EH (cell line): ENCODE measurements at regions not wholly inside any gene's neighbourhood (a gene's known extent, or its start where the extent isn't known, plus 50 kb on each side); places are given as distances from the start of the nearest gene placed in this dataset.
"Not testable (repeated sequence)": the region's sequence is repeated elsewhere in the genome, so short reads cannot be mapped to it uniquely, and the experiment has no call there.

Experiments used
- DNase-seq: peaks from one replicate; pipeline ENCODE4 v3.0.0-alpha.2; 2015; ENCODE audit warnings: low read depth

DNA sequence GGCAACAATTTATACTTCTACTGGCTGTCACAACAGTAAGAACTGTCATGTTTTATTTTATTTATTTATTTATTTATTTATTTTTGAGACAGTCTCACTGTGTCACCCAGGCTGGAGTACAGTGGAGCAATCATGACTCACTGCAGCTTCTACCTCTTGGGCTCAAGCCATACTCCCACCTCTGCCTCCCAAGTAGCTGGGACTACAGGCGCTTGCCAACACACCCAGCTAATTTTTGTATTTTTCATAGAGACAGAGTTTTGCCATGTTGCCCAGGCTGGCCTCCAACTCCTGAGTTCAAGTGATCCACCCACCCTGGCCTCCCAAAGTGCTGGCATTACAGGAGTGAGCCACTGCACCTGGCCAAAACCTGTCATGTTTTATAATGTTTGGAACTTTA, 255.1 kb upstream of the DUSP10 start:
- peak; percentile 53 for DNase-seq

DNA sequence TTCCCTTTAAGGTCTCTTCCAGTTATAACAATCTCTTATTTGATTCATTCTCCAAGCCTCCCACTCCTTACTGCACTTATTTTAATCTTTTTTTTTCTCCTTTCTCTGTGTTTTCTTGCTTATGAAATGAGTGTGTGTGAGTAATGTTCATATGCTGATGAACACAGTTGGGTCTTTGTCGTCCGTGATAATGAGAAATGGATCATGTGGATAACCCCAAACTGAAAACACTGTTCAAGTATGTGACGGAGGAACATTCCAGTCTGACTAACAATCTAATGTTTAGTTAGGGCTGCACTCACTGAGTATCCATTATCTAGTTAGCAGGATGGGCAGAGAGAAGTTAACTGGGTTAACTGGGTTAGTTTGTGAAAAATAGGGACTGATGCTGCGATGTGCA, 253.1 kb upstream of the DUSP10 start:
- DNase-seq: peak; percentile 79

DNA sequence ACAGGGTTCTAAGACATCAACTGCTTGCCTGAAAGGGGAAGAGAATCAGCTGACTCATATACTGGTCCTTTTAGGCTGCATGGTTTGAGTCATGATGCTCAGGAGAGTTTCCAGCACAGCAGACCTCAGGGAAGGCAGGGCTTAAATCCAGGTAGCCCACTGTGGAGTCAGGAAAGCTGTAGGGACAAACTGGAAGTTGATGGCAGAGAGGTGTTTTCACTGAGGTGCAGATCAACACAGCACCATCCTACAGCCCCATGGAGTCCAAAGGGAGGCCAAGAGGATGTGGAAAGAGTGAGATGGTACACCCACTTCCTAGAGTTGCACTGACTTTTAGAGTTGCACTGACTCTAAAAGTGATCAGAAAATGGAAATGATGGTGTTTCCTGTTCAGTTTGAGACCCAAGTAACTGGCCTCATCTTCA, 252.4 kb upstream of the DUSP10 start:
- peak; percentile 53 for DNase-seq

DNA sequence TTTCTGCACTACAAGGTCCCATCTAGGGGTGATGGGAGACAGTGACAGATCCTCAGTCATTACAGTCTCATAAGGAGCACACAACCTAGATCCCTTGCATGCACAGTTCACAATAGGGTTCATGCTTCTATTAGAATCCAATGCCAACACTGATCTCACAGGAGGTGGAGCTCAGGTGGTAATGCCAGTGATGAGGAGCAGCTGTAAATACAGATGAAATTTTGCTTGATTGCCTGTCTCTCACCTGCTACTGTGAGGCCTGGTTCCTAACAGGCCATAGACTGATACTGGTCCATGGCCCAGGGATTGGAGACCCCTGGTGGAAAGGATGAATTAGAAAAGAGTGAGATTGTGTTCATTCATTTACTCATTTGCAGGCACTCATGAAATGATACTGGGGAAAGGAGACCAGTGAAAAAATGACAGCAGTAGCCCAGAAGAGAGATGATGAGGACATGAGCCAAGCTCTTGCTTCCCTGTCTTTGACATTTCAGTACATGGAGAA, 251.6 kb upstream of the DUSP10 start:
- no peak for DNase-seq

DNA sequence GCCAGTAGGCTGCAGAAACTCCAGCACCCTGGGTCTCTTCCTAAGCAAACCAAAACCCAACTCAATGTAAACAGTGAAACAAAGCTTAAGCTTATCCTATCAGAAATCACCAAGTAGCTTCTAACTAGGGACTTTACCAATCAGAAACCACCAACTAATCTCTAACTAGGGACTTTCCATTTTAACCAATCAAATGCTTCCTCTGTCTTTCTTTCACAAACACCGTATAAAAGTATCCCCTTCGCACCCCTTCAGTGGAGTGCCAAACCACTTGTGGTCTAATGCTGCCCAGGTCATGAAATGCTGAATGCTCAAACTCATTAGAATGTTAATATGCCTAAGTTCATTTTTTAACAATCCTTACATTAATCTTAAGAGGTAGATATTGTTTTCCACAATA, 250.5 kb upstream of the DUSP10 start:
- DNase-seq: no peak

DNA sequence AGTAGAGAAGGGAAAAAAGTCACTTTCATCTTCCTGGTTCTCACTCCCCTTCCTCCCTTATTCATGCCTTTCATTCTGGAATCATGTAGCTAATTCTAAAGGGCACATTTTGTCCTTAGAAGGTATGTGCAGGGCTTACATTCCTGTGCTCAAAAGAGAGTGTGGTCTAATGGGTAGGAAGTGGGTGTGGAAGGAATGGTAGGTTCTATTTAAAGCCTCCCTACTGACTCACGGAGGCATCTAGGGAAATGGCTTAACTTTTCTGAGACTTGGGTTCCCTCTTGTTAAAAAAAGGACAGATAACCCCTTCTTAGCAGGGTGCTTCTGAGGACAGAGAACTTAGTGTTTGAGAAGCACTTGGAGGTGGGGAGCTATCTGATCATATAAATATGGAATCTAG, 249.3 kb upstream of the DUSP10 start:
- DNase-seq: peak; percentile 88

DNA sequence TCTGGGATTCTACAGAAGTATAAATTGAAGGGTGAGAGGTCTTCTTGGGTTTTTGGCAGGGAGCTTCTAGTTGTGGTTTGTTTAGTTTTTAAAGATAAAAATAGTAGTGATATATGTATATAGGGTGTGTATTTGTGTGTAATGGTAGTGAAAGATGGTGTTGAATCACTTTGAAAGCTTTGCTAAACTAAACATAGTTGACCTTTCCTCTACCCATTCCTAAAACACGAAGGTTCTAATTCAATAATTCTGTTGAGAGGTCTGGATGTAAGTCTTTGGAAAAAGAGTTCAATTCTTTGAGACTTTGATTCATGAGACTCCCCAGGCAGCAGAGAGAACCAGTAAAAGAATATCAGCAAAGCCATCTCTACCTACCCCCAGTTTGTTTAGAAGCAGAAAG, 247.9 kb upstream of the DUSP10 start:
- no peak for DNase-seq

DNA sequence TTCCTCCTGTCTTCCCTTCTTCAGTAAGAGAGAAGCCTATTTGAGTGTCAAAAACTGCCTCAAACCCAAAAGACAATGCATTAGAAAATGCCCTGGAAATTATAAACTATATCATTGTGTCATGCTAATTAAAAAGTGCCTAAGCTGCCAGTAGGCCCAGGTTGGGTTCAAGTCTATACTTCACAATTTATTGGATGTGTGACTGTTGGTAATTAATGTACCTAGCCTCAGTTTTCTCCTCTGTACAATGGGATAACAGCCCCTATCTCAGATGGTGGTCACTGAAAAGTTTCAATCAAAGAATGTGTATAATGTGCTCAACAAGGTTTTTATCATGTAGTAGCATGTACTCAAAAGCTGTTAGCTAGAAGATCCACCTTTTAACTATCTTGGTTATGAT, 246.9 kb upstream of the DUSP10 start:
- no peak for DNase-seq

DNA sequence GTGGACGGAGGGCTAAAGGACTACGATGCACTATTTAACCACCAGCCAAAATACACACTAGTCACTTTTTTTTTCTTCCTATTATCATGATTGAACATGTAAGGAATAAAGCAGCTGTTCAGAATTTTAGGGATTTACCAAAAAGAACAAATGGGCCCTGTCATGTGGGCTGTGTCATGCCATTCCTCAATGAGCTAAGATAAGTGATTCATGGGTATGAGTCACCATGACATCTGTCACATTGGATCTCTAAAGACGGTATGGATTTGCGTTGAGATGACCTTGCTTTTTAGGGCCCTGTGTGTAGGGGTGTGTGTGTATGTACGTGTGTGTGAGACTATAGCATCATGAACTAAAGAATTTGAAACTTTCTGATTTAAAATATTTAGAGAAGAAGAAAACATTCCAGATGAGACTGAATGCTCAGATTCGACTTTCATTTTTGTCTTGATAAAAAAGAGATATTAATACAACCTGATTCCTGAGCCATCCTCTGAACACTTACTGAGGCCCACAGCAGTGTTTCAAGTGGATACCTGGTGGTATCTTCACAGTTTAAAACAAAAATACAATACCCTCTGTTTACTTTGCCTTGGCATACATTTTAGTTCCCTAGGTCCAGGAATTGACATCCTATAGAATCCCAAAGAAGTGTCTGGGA, 246.1 kb upstream of the DUSP10 start:
- peak; percentile 79 for DNase-seq

DNA sequence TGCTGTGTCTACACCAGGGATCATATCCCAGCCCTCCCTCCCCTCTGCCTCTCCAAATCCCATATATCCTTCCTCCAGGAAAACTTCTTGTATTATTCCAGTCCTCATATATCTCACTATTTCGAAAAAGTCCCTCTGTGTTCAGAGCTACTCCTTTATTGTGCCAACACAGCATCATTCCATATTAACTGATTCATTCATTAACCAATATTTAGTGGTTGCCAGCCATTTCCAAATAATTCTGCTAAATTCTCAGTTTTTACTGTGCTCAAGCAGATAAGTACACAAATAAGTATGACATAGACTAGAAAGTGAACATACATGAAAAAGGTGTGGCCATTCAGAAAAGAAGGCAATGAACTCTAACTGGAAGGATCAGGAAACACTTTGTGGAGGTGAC, 241.6 kb upstream of the DUSP10 start:
- DNase-seq: no peak

DNA sequence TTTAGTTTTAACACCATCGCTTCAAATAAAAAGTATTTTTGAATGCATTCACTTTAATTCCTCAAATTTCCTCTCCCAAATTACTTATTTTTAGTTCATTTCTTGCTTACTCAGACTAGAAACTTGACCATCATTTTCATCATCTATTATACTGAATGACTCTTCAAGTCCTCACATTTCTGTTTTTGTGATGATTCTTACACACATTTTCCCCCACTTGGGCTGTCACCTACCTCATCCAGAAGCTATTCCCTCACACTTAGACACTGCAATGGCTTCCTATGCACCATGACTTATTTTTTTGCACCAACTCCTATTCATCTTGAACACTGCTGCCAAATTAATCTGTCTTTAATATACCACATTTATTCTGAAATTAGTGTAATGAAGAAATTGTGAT, 239.6 kb upstream of the DUSP10 start:
- peak; percentile 35 for DNase-seq

DNA sequence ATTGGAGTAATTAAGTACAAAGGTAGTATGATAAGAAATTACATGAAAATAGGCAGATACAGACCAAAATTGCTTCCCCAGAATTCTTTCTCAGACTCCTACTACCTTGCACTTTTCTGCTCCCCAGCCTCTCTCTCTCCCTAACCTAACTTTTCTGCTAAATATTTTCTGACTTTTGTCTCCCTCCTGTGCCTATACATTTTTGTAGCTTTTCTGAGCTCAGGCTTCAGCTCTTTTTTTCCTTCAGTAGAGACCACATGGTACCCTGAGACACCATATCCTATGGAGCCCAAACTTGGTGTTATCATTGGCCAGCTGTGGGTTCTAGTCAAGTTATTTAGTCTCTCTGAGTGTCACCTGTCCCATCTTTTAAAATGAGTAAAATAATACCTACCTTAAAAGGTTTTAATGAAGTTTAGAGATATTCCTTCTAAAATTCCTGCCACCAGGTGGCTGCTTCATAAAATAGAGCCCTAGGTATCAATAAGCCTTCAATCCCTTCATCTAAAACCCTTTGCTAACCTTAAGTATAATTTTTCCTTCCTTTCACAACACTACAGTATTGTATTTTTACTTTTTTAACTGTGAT, 237.6 kb upstream of the DUSP10 start:
- DNase-seq: no peak

DNA sequence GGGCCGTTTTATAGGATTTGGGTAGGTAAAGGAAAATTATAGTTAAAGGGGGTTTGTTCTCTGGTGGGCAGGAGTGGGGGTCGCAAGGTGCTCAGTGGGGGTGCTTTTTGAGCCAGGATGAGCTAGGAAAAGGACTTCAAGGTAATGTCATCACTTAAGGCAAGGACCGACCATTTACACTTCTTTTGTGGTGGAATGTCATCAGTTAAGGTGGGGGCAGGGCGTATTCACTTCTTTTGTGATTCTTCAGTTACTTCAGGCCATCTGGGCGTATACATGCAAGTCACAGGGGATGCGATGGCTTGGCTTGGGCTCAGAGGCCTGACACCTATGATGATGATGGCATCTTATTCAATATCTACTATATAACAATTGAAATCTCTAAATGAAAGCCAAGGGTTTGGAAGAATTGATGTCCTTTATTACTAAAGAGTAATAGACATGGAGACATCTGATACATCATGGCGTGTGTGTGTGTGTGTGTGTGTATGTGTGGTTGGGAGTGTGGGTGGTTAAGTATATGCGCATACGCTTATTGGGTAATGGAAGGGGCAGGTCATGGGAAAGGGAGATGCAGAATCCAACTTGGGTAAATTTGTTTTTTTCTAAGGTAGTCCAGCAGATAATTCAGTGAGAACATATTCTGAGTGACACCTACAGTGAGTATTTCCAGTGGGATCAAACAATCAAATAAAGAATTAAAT, 236.9 kb upstream of the DUSP10 start:
- DNase-seq: not testable (repeated sequence)

DNA sequence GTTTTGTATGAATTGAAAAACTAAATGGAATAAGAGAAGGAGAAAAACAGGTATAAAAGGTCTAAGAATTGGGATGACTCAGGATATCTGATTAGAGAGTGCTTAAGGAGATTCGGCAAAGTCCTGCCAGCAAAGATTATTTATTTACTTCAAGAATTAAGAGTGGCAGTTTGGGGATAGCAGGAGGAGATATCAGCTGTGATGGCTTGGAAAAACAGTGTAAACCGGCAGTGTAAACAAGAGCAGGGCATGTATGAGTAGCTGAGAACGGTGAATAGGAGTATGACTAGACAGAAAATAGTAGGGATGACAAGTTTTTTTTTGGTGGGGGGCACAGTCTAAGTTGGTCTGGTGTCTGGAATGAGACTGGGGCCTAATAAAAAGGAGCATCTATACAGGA, 231.9 kb upstream of the DUSP10 start:
- not testable (repeated sequence) for DNase-seq

DNA sequence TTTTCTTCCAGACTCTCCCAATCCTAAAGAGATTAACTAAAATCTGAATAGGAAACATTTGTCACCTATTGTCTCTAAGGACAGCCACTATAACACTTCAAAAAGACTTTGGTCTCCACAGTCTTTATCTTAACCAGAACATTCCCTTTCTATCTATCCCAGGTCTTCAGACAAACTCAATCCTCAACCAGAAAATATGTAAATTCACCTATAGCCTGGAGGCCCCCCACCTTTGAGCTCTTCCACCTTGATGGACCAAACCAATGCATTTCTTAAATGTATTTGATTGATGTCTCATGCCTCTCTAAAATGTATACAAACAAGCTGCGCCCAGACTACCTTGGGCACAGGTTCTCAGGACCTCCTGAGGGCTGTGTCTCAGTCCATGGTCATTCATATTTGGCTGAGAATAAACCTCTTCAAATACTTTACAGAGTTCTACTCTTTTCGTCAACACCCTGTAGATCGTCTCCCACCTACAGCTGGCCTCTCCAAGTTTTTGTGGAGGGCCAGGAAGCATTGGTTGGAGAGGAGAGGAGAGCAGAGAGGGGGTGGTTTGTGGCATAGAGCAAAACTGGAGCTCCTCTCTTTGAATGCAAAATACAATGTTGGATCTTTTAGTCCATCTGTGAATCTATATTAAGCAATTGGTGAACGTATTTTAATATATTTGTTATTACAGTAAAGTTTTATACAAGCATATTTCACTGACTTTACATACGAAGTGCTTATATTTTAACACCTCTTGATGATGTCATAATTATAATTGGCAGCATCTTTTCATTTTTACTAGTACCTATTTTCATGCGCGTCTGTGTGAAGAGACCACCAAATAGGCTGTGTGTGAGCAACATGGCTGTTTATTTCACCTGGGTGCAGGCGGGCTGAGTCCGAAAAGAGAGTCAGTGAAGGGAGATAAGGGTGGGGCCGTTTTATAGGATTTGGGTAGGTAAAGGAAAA, 230.7 kb upstream of the DUSP10 start:
- DNase-seq: no peak

DNA sequence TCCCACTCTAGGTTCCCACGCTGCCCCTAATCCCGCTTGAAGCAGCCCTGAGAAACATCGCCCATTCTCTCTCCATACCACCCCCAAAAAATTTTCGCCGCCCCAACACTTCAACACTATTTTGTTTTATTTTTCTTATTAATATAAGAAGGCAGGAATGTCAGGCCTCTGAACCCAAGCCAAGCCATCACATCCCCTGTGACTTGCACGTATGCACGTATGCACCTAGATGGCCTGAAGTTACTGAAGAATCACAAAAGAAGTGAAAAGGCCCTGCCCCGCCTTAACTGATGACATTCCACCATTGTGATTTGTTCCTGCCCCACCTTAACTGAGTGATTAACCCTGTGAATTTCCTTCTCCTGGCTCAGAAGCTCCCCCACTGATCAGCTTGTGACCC, 229.1 kb upstream of the DUSP10 start:
- not testable (repeated sequence) for DNase-seq

DNA sequence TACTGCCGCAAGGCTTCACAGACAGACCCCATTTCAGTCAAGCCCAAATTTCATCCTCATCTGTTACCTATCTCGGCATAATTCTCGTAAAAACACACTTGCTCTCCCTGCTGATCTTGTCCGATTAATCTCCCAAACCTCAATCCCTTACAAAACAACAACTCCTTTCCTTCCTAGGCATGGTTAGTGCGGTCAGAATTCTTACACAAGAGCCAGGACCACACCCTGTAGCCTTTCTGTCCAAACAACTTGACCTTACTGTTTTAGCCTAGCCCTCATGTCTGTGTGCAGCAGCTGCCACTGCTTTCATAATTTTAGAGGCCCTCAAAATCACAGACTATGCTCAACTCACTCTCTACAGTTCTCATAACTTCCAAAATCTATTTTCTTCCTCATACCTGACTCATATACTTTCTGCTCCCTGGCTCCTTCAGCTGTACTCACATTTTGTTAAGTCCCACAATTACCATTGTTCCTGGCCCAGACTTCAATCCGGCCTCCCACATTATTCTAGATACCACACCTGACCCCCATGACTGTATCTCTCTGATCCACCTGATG, 227.5 kb upstream of the DUSP10 start:
- not testable (repeated sequence) for DNase-seq

DNA sequence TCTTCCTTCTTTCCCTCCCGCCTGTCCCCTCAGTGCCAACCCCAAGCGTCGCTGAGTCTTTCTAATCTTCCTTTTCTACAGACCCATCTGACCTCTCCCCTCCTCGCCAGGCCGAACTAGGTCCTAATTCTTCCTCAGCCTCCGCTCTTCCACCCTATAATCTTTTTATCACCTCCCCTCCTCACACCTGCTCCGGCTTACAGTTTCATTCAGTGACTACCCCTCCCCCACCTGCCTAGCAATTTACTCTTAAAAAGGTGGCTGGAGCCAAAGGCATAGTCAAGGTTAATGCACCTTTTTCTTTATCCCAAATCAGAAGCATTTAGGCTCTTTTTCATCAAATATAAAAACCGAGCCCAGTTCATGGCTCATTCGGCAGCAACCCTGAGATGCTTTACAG, 225.6 kb upstream of the DUSP10 start:
- DNase-seq: not testable (repeated sequence)

DNA sequence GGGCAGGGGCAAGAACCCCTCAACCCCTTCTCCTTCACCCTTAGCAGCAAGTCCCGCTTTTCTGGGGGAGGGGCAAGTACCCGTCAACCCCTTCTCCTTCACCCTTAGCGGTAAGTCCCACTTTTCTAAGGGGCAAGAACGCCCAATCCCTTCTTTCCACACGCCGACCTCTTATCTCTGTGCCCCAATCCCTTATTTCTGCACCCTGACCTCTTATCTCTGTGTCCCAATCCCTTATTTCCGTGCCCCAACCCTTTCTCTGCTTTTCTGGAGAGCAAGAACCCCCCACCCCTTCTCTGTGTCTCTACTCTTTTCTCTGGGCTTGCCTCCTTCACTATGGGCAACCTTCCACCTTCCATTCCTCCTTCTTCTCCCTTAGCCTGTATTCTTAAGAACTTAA, 225.0 kb upstream of the DUSP10 start:
- DNase-seq: not testable (repeated sequence)

DNA sequence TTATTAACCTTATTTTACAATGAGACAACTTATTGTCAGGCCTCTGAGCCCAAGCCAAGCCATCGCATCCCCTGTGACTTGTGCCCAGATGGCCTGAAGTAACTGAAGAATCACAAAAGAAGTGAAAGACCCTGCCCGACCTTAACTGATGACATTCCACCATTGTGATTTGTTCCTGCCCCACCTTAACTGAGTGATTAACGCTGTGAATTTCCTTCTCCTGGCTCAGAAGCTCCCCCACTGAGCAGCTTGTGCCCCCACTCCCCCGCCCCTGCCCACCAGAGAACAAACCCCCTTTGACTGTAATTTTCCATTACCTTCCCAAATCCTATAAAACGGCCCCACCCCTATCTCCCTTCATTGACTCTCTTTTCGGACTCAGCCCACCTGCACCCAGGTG, 224.0 kb upstream of the DUSP10 start:
- not testable (repeated sequence) for DNase-seq

DNA sequence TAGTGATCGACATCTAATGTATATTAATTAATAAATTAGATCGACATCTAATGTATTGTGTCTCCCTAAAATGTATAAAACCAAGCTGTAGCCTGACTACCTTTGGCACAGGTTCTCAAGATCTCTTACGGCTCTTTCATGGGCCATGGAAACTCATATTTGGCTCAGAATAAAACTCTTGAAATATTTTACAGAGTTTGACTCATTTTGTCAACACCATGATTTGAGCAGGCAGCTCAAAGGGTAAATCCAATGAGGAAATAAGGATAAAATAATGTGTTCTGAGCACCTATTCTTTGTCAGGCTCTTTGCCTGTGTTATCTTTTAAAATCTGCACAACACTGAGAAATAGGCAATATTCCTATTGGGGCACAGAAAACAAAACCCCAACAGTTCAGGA, 223.4 kb upstream of the DUSP10 start:
- DNase-seq: no peak

DNA sequence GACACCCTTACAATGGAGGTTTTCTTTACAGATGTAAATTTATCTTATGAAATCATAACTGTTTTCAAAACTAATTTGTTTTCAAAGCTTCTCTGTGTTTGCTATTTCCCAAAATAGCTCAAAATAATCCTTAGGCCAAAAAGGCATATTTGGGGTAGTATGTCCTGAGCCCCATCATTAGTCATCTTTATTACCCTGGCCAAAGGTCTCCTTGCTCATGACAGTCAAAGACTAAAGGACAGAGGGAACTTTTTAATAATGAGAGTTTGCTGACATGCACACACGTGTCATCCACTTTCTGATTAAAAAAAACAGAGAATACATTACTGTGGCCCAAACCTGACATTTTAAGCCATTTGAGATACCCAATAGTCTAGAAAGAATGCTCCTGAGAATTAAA, 221.9 kb upstream of the DUSP10 start:
- peak; percentile 47 for DNase-seq
